Mammary epithelial cell (primary cell): ENCODE measurements at regions not wholly inside any gene's neighbourhood (a gene's known extent, or its start where the extent isn't known, plus 50 kb on each side); places are given as distances from the start of the nearest gene placed in this dataset.

Source experiments
- EZH2 ChIP-seq: IDR thresholded peaks from 2 replicates; pipeline ENCODE4 v1.6.1; 2012; ENCODE audit warnings: low read length, inconsistent platforms, borderline replicate concordance
- TF ChIP-seq, protein P1 (sequence below), 2 donors: IDR thresholded peaks in 1 of 2; conservative IDR thresholded peaks in 1 of 2; 2 replicates each; pipeline ENCODE4 v1.5.1; 2011 to 2012; ENCODE audit warnings: inconsistent platforms in 2 of 2, low read length in 2 of 2, mild to moderate bottlenecking in 2 of 2, control low read depth in 1 of 2, low read depth in 1 of 2; ENCODE audit not compliant: insufficient read depth in 1 of 2; ENCODE audit errors: extremely low read depth in 1 of 2

DNA sequence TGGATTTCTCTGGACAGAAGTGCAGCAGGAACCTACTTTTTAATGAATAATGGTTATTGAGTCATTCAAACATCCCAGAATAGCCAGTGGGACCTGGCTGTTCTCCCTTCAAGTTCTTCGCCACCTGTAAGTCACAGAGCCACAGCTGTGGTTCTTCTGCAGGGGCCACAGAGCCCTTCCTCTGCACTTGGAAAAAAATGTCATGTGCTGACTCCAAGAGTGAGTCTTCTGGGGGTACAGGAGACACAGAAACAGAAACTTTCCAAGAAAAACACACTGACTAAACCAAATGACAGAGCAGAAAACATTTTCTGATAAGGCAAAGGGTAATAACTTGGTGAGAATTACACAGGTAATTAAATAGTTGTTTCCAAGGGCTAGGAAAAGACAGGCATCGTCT, 68.7 kb upstream of the FN1 start:
- TF ChIP-seq EZH2 = no peak
- TF ChIP-seq, protein P1, sequence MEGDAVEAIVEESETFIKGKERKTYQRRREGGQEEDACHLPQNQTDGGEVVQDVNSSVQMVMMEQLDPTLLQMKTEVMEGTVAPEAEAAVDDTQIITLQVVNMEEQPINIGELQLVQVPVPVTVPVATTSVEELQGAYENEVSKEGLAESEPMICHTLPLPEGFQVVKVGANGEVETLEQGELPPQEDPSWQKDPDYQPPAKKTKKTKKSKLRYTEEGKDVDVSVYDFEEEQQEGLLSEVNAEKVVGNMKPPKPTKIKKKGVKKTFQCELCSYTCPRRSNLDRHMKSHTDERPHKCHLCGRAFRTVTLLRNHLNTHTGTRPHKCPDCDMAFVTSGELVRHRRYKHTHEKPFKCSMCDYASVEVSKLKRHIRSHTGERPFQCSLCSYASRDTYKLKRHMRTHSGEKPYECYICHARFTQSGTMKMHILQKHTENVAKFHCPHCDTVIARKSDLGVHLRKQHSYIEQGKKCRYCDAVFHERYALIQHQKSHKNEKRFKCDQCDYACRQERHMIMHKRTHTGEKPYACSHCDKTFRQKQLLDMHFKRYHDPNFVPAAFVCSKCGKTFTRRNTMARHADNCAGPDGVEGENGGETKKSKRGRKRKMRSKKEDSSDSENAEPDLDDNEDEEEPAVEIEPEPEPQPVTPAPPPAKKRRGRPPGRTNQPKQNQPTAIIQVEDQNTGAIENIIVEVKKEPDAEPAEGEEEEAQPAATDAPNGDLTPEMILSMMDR (conservative IDR thresholded peaks at IDR 0.05 in 1 of 2, IDR thresholded peaks at IDR 0.05 in 1 of 2; ENCODE audit: extremely low read depth in 1 of 2, insufficient read depth in 1 of 2, low read depth in 1 of 2, low read length in 2 of 2) = no peak
